Fibroblast of mammary gland (primary cell): ENCODE measurements at regions not wholly inside any gene's neighbourhood (a gene's known extent, or its start where the extent isn't known, plus 50 kb on each side); places are given as distances from the start of the nearest gene placed in this dataset.
A peak's percentile ranks its signal among the peaks of the same experiment; 100 is the strongest.

Source experiments
- DNase-seq: peaks from one replicate; pipeline ENCODE4 v3.0.0-alpha.2; 2010; ENCODE audit warnings: low read depth
- H3K4me3 ChIP-seq: 2 replicates; pipeline ENCODE4 v1.5.1; 2011; ENCODE audit warnings: low read depth, mild to moderate bottlenecking, low read length, moderate library complexity; ENCODE audit not compliant: control insufficient read depth
- CTCF ChIP-seq: conservative IDR thresholded peaks from 2 replicates; pipeline ENCODE4 v1.5.1; 2011; ENCODE audit warnings: low read depth, low read length, inconsistent platforms; ENCODE audit not compliant: control insufficient read depth, insufficient read depth

DNA sequence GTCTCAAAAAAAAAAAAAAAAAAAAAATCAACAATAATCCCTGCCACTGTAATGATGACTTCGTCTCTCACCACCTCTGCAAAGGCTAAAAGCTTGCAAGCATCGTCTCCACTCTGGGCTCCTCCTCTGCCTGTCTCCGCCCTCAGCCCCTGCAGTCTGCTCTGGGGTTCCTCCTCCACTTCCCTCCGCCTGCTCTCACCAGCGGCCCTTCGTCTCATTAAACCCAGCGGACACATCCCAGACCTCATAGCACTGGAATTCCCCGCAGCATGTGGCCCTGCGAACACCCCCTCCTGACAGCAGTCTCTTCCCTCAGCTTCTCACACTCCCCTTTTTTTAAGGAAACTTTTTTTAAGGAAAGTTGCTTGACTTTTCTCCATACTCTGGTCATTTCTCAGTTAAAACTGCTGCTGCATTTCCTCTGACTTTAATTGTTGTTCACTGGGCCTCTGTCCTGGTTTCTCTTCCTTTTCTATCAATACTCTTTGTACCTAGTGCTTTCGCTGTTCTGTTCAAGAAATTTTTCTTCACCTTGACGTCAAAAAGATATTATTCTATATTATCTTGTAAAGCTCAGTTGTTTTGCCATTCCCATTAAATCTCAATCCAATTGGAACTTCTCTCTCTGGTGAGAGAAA is 70.9 kb upstream of the PLEKHG1 start:
- no peak overlapping the region for H3K4me3 ChIP-seq

GRCh38 chr6:150529646-150530045 is 70.0 kb upstream of the PLEKHG1 start:
- DNase-seq = no peak
- TF ChIP-seq CTCF = no peak

More for the DNA sequence above, 70.9 kb upstream of the PLEKHG1 start:
- no peak for TF ChIP-seq CTCF
- DNase-seq = peak; percentile 30

GRCh38 chr6:150531957-150532356 is 67.7 kb upstream of the PLEKHG1 start:
- no peak for TF ChIP-seq CTCF
- no peak overlapping the region for H3K4me3 ChIP-seq
- DNase-seq = no peak

More at GRCh38 chr6:150529646-150530045, 70.0 kb upstream of the PLEKHG1 start:
- no peak overlapping the region for H3K4me3 ChIP-seq

DNA sequence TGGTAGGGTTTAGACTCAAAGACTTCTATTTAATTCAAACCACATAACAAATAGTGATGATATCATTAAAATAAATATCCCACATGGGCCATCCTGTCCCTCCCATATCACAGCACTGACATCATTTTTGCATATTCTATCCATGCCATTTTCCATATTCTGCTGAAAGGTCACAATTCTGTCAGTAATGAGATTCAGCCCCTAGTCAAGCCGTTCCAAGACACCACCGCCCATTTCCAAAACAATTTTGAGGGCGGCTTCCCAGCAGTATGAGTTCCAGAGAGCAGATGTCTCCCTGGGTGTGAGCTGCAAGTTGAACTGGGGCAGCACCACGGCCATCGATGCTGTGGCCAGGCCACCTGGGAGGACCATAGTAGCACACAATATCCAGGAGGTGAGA is 65.1 kb upstream of the PLEKHG1 start:
- no peak for DNase-seq
- no peak for TF ChIP-seq CTCF
- no peak overlapping the region for H3K4me3 ChIP-seq

DNA sequence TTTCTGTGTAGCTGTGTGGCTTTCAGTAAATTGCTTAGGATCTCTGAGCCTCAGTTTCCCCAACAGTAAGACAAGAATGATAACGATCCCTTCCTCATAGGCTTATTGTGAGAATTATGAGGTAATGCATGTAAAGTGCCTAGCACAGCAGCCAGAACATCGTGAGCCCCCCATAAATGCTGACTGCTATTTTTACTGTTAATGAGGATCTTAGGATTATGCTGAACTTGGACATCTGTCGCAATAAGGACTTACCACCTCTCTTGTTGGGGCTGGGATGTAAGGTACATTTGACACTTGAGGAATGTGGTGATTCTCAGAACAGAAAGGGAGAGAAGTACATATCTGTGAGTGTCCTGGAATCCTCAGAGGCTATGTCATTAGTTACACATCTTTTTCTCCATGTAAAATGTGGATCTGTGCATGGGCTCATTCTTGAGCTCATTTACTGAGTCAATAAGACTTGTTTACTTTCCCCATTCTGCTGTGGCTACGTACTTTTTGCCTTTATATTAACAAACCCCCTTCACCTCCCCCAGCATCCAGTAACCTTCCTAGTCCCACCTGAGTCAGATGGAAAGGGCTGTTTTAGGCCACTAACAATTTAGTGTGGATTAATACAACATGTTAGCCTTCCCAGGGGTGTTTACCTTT is 64.4 kb upstream of the PLEKHG1 start:
- no peak overlapping the region for H3K4me3 ChIP-seq
- no peak for TF ChIP-seq CTCF
- no peak for DNase-seq

GRCh38 chr6:150535818-150536220 is 63.9 kb upstream of the PLEKHG1 start:
- H3K4me3 ChIP-seq = no peak overlapping the region
- DNase-seq = no peak
- no peak for TF ChIP-seq CTCF
